ENCODE measurements at regions not wholly inside any gene's neighbourhood (a gene's known extent, or its start where the extent isn't known, plus 50 kb on each side); places are given as distances from the start of the nearest gene placed in this dataset.
A peak's percentile ranks its signal among the peaks of the same experiment; 100 is the strongest.

GRCh38 chr2:2640371-2640770 lies 309.3 kb upstream of the MYT1L start:
- no peaks in the 10 kb centered on the region for H3K9me3 ChIP-seq (ENCODE audit: insufficient read depth, low read depth)
- H3F3A ChIP-seq (ENCODE audit: insufficient read depth, low read depth): no peaks in the 10 kb centered on the region
- TF ChIP-seq EZH2 (IDR thresholded peaks at IDR 0.05; ENCODE audit: low read depth) (no peak), CTCF (conservative IDR thresholded peaks at IDR 0.05) (no peak)
- H4K20me1 ChIP-seq (ENCODE audit: insufficient read depth): peaks cover 5% of the 10 kb centered on the region; the same call in 1 of the 2 replicates
- BruUV-seq (replicated peaks): no TSS peak
- no peak overlapping the region for H3K4me3 ChIP-seq
- ChIA-PET POLR2A (ENCODE audit: unreplicated experiment) (no interaction called here), CTCF (no interaction called here)
- H3K9me2 ChIP-seq (ENCODE audit: insufficient read depth): no peaks in the 10 kb centered on the region
- no peaks in the 10 kb centered on the region for H3K4me1 ChIP-seq (replicated peaks; ENCODE audit: insufficient read depth)
- no peaks in the 10 kb centered on the region for H3K79me2 ChIP-seq (ENCODE audit: low read depth)
- H3K27me3 ChIP-seq (ENCODE audit: insufficient read depth, low read depth): peaks cover 93% of the 10 kb centered on the region
- intact Hi-C loops (cut with micrococcal nuclease; ENCODE audit: unreplicated experiment): no loop called here
- no peak for DNase-seq
- H3K4me2 ChIP-seq: no peak overlapping the region
- no peak overlapping the region for H2AFZ ChIP-seq
- no peak overlapping the region for H3K27ac ChIP-seq
- H3K36me3 ChIP-seq (ENCODE audit: low read depth): no peaks in the 10 kb centered on the region

- CTCF ChIA-PET: no interaction called here
- no peak overlapping the region for H3K27ac ChIP-seq
- no peak overlapping the region for H2AFZ ChIP-seq
- H4K20me1 ChIP-seq (ENCODE audit: insufficient read depth): peaks cover 5% of the 10 kb centered on the region; the same call in 1 of the 2 replicates
- H3F3A ChIP-seq (ENCODE audit: insufficient read depth, low read depth): no peaks in the 10 kb centered on the region
- no peak for DNase-seq
- H3K9me3 ChIP-seq (ENCODE audit: insufficient read depth, low read depth): no peaks in the 10 kb centered on the region
- no peaks in the 10 kb centered on the region for H3K4me1 ChIP-seq (replicated peaks; ENCODE audit: insufficient read depth)
- intact Hi-C loops (cut with micrococcal nuclease; ENCODE audit: unreplicated experiment): no loop called here
- H3K27me3 ChIP-seq (ENCODE audit: insufficient read depth, low read depth): peaks cover 97% of the 10 kb centered on the region
- POLR2A ChIA-PET (ENCODE audit: unreplicated experiment): no interaction called here
- H3K4me3 ChIP-seq: no peak overlapping the region
- H3K36me3 ChIP-seq (ENCODE audit: low read depth): no peaks in the 10 kb centered on the region
- H3K79me2 ChIP-seq (ENCODE audit: low read depth): no peaks in the 10 kb centered on the region
- TF ChIP-seq CTCF (conservative IDR thresholded peaks at IDR 0.05) (no peak), EZH2 (IDR thresholded peaks at IDR 0.05; ENCODE audit: low read depth) (no peak)
- H3K4me2 ChIP-seq: no peak overlapping the region
- no peaks in the 10 kb centered on the region for H3K9me2 ChIP-seq (ENCODE audit: insufficient read depth)
- BruUV-seq (replicated peaks): no TSS peak
Measured at GRCh38 chr2:2639251-2640139, 308.4 kb upstream of the MYT1L start.

- Histone ChIP-seq H3K4me3 (no peak overlapping the region), H3K9me3 (ENCODE audit: insufficient read depth, low read depth) (no peaks in the 10 kb centered on the region), H3K9me2 (ENCODE audit: insufficient read depth) (no peaks in the 10 kb centered on the region), H3K4me2 (no peak overlapping the region), H3K36me3 (ENCODE audit: low read depth) (no peaks in the 10 kb centered on the region), H3K27me3 (ENCODE audit: insufficient read depth, low read depth) (peaks cover 100% of the 10 kb centered on the region), H3K27ac (no peak overlapping the region), H4K20me1 (ENCODE audit: insufficient read depth) (peaks cover 5% of the 10 kb centered on the region; the same call in 1 of the 2 replicates), H3K79me2 (ENCODE audit: low read depth) (no peaks in the 10 kb centered on the region), H2AFZ (no peak overlapping the region), H3F3A (ENCODE audit: insufficient read depth, low read depth) (no peaks in the 10 kb centered on the region), H3K4me1 (replicated peaks; ENCODE audit: insufficient read depth) (no peaks in the 10 kb centered on the region)
- CTCF ChIA-PET: no interaction called here
- TF ChIP-seq CTCF (conservative IDR thresholded peaks at IDR 0.05) (no peak), EZH2 (IDR thresholded peaks at IDR 0.05; ENCODE audit: low read depth) (0 out of 2 replicates have a peak, but pooled peaks have one; percentile 68)
- intact Hi-C loops (cut with micrococcal nuclease; ENCODE audit: unreplicated experiment): no loop called here
- DNase-seq: no peak
- BruUV-seq (replicated peaks): no TSS peak
- POLR2A ChIA-PET (ENCODE audit: unreplicated experiment): no interaction called here
Measured at GRCh38 chr2:2638547-2639220, 307.6 kb upstream of the MYT1L start.

Measured in PC-9 (cell line).